HG03575 (cell line): ENCODE measurements at regions not wholly inside any gene's neighbourhood (a gene's known extent, or its start where the extent isn't known, plus 50 kb on each side); places are given as distances from the start of the nearest gene placed in this dataset.
"Not testable (repeated sequence)": the region's sequence is repeated elsewhere in the genome, so short reads cannot be mapped to it uniquely, and the experiment has no call there.

ENCODE experiments used
- ATAC-seq: cut with Tn5 transposase; IDR thresholded peaks from one replicate; pipeline ENCODE4 v1.9.1; 2021; ENCODE audit not compliant: unreplicated experiment, insufficient number of reproducible peaks, low FRiP score; ENCODE audit errors: extremely low read depth

DNA sequence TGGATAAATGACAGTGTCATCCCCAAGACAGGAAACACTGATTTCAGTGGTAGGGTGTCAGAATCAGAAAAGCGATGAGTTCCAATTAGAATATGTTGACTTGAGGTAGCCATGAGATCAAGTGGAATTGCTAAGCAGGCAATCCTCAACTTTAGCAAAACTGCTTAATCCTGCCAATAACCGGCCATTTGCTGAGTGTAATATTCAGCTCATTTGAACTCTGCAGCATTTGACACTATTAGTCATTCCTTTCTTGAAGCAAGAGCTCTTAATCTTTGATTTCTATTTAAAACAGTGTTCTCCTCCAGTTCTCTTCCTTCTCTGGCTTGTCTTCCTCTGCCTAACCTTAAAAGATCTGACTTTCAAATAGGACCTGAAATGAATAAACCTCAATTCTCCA lies 68.7 kb upstream of the DCLK2 start:
- no peak for ATAC-seq

GRCh38 chr4:150010525-150011126 lies 67.6 kb upstream of the DCLK2 start:
- ATAC-seq: no peak

DNA sequence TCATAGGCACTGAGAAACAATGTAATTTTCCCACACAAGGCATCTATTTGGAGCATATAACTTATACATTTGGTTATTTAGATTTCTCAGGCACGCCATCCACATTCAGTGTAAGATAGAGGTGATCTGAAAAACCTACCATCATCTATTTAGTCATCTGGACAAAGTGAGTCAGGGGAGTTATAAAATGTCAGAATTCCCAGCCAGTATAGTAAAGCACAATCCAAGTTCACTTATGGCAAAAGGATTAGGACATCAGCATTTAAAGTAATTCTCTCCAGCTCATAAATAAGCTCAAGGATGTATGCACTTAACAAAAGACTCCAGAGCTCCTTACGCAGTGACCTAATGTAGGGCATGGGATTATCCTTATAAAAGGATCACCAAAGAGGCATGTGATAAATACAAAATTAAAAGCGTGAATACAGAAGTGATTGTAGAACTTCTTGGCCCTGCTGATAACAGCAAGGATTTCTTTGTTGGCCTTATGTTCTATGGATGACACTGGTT lies 65.3 kb upstream of the DCLK2 start:
- no peak for ATAC-seq

- not testable (repeated sequence) for ATAC-seq
These were observed 62.3 kb upstream of the DCLK2 start for GRCh38 chr4:150015910-150016309.

GRCh38 chr4:150016621-150017020 lies 61.6 kb upstream of the DCLK2 start:
- ATAC-seq: not testable (repeated sequence)

DNA sequence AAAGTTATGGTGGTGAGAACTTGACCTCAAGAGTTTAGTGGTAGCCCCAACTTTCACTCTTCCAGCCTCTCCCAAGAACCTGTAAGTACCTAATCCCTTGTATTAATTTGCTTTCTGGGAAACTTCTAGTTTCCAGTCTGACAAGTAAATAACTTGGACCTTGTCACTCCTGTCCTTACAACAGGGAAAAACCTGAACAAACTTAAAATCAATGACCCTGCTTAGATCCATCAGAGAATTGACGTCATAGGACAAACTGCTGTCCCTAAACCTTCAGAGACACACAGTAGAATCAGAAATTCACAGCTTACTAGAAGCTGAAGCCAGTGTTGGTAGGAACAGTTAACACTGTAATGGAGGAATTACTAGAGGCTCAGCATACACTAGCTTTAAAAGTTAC lies 60.0 kb upstream of the DCLK2 start:
- ATAC-seq: no peak

DNA sequence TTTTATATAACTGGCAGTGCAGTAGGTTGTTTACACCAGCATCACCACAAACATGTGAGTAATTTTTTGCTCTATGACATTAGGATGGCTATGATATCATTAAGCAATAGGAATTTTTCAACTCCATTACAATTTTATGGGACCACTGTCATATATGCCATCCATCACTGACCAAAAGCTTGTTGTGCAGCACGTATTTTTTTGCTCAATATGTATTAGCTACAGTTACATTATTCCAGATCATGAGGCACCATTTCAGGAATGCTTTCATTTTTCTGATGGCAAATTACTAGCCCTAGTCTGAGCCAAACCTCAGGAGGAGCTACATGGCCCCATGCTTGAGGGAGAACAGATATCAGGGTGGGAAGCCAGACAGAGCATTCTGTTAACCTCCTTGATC lies 56.8 kb upstream of the DCLK2 start:
- no peak for ATAC-seq

DNA sequence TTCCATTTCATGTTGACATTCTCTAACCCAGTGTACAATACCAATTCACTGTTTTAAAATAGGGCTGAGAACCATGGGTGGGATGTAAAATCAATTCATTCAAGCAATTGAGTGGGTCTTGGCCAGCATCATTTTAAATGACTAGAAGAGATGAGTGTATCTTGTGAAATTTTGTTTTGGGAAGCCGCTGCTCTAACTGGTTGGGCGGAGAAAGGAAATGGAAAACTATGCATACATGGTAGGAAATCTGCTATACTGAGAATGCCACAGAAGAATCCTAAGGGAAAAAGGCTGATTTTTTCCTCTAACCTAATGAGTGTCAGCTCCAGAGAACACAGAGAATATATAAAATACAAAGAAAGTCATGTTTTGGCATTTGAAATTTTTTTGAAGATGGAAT lies 54.8 kb upstream of the DCLK2 start:
- no peak for ATAC-seq

DNA sequence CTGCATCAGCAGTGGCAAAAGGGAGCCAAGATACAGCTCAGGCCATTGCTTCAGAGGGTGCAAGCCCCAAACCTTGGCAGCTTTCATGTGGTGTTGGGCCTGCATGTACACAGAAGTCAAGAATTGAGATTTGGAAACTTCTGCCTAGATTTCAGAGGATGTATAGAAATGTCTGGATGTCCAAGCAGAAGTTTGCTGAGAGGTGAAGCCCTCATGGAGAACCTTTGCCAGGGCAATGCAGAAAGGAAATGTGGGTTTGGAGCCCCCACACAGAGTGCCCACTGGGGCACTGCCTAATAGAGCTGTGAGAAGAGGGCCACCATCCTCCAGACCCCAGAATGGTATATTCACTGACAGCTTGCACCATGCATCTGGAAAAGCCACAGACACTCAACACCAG lies 51.3 kb upstream of the DCLK2 start:
- not testable (repeated sequence) for ATAC-seq
